ENCODE measurements at regions not wholly inside any gene's neighbourhood (a gene's known extent, or its start where the extent isn't known, plus 50 kb on each side); places are given as distances from the start of the nearest gene placed in this dataset.
A peak's percentile ranks its signal among the peaks of the same experiment; 100 is the strongest.
"Not testable (repeated sequence)": the region's sequence is repeated elsewhere in the genome, so short reads cannot be mapped to it uniquely, and the experiment has no call there.

DNA sequence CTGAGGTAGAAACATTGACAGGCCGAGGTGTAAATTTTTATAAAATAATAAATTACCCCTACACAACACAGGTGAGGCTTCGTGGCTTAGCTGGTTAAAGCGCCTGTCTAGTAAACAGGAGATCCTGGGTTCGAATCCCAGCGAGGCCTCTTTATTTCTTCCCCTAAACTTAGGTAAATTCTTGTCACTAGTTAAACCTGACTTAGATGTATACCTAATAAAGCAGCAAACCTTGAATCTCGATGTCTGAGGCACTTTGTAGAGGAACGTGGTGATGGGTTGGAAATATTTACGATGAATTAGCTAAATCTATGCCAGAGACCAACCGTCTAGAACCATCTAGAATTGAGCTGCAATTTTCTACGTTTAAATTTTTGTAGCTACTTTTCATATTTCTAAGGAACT lies 185.6 kb downstream of the OR2B2 start:
- Histone ChIP-seq H3K4me1 (ENCODE audit: control extremely low read depth in 1 of 4, control insufficient read depth in 4 of 4, insufficient read depth in 4 of 4, low read length in 3 of 4) (no peaks in the 10 kb centered on the region), H3K9me3 (ENCODE audit: control extremely low read depth in 1 of 5, control insufficient read depth in 4 of 5, insufficient read depth in 2 of 5, low read depth in 1 of 5, low read length in 4 of 5) (no peaks in the 10 kb centered on the region), H3K27me3 (replicated peaks in 2 of 5; ENCODE audit: control insufficient read depth in 4 of 5, insufficient read depth in 5 of 5, low read length in 4 of 5) (peaks cover 3 to 38% (median 17%) of the 10 kb centered on the region in 5 experiments), H3K36me3 (ENCODE audit: control insufficient read depth in 4 of 4, insufficient read depth in 4 of 4, low read length in 3 of 4) (no peaks in the 10 kb centered on the region), H3K27ac (ENCODE audit: insufficient read depth in 1 of 2, low read depth in 1 of 2, low read length in 2 of 2, poor library complexity in 1 of 2, severe bottlenecking in 2 of 2) (no peak overlapping the region), H3K4me3 (ENCODE audit: control insufficient read depth in 1 of 7, extremely low read depth in 1 of 7, insufficient read depth in 4 of 7, low read depth in 2 of 7, low read length in 6 of 7) (no peak overlapping the region)
- DNase-seq = no peak
- 82% methylated on average over 4 of the region's 10 CpGs for WGBS (ENCODE audit: insufficient coverage)
- ChIA-PET POLR2A (no interaction called here), CTCF (interaction anchor here (1.1 to 1.4 kb wide), 2 partner anchors 33 to 72 kb away, joined by 4 to 5 read pairs; no protein-coding TSS in a partner anchor)

DNA sequence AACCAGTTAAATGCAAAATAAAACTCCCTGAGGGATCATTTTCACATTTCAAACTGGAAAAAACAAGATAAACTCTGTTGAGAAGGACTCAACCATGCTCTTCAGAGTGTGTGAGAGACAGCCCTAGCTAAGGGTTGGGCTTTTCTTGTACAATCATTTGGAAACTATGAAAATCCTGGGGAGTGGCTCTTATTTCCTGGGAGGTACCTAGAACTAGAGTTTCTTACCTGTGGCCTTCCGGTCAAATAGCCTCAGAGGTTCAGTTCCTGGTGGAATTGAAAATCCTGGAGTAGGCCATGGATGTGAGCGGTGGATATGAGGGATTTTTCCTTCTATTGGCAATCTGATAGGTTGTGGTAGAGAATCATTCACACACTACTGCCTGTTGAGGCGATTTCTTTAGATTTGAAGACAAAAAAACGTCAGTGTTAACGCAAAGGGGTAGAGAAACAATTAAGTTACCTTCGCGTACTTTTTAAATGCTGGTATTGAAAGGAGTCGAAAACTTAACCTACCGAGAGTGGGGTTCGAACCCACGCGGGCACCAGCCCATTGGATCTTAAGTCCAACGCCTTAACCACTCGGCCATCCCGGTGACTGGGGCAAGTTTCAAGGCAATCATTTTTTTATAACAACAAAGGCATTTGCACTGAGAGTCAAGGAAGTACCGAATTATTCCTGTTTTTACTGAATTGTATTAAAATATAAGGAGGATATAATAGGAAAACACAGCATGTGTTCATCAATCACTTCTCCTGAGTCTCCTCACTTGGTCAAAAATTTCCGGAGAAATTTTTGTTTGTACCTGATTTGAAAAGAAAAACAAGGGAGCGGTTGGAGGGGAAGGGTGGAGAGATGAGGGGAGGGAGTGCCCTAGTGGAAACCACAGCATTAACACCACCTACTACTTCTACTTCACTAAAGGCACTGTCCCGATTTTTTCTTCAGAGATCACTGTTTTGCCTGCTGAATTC lies 191.3 kb downstream of the OR2B2 start:
- H3K4me3 ChIP-seq (ENCODE audit: control insufficient read depth in 1 of 7, extremely low read depth in 1 of 7, insufficient read depth in 4 of 7, low read depth in 2 of 7, low read length in 6 of 7) = no peak overlapping the region
- H3K27ac ChIP-seq (ENCODE audit: insufficient read depth in 1 of 2, low read depth in 1 of 2, low read length in 2 of 2, poor library complexity in 1 of 2, severe bottlenecking in 2 of 2) = no peak overlapping the region
- peak in 2 of 3 donors; percentile 19 to 30 for DNase-seq
- no peaks in the 10 kb centered on the region for H3K36me3 ChIP-seq (ENCODE audit: control insufficient read depth in 4 of 4, insufficient read depth in 4 of 4, low read length in 3 of 4)
- 65% methylated on average over 12 of the region's 19 CpGs for WGBS (ENCODE audit: insufficient coverage)
- POLR2A ChIA-PET = no interaction called here
- H3K27me3 ChIP-seq (replicated peaks in 2 of 5; ENCODE audit: control insufficient read depth in 4 of 5, insufficient read depth in 5 of 5, low read length in 4 of 5) = peaks cover 7 to 37% (median 14%) of the 10 kb centered on the region in 5 experiments
- H3K9me3 ChIP-seq (ENCODE audit: control extremely low read depth in 1 of 5, control insufficient read depth in 4 of 5, insufficient read depth in 2 of 5, low read depth in 1 of 5, low read length in 4 of 5) = no peaks in the 10 kb centered on the region
- CTCF ChIA-PET = no interaction called here
- no peaks in the 10 kb centered on the region for H3K4me1 ChIP-seq (ENCODE audit: control extremely low read depth in 1 of 4, control insufficient read depth in 4 of 4, insufficient read depth in 4 of 4, low read length in 3 of 4)

DNA sequence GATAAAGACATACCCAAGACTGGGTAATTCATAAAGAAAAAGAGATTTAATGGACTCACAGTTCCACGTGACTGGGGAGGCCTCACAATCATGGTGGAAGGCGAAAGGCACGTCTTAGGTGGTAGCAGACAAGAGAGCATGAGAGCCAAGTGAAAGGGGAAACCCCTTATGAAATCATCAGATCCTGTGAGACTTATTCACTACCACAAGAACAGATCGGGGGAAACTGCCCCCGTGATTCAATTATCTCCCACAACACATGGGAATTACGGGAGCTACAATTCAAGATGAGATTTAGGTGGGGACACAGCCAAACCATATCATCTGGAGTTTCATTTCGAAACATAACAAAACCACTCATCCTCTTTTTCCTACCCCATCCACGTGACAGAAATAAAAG lies 193.2 kb downstream of the OR2B2 start:
- H3K9me3 ChIP-seq (ENCODE audit: control extremely low read depth in 1 of 5, control insufficient read depth in 4 of 5, insufficient read depth in 2 of 5, low read depth in 1 of 5, low read length in 4 of 5); H3K4me1 ChIP-seq (ENCODE audit: control extremely low read depth in 1 of 4, control insufficient read depth in 4 of 4, insufficient read depth in 4 of 4, low read length in 3 of 4); CTCF ChIA-PET; POLR2A ChIA-PET; H3K36me3 ChIP-seq (ENCODE audit: control insufficient read depth in 4 of 4, insufficient read depth in 4 of 4, low read length in 3 of 4); H3K4me3 ChIP-seq (ENCODE audit: control insufficient read depth in 1 of 7, extremely low read depth in 1 of 7, insufficient read depth in 4 of 7, low read depth in 2 of 7, low read length in 6 of 7); H3K27ac ChIP-seq (ENCODE audit: insufficient read depth in 1 of 2, low read depth in 1 of 2, low read length in 2 of 2, poor library complexity in 1 of 2, severe bottlenecking in 2 of 2): not testable (repeated sequence)
- peaks cover 7 to 30% (median 11%) of the 10 kb centered on the region in 5 experiments for H3K27me3 ChIP-seq (replicated peaks in 2 of 5; ENCODE audit: control insufficient read depth in 4 of 5, insufficient read depth in 5 of 5, low read length in 4 of 5)
- DNase-seq = peak in 2 of 3 donors; percentile 51 to 66
- WGBS (ENCODE audit: insufficient coverage) = 50% methylated on average over 7 of the region's 8 CpGs

DNA sequence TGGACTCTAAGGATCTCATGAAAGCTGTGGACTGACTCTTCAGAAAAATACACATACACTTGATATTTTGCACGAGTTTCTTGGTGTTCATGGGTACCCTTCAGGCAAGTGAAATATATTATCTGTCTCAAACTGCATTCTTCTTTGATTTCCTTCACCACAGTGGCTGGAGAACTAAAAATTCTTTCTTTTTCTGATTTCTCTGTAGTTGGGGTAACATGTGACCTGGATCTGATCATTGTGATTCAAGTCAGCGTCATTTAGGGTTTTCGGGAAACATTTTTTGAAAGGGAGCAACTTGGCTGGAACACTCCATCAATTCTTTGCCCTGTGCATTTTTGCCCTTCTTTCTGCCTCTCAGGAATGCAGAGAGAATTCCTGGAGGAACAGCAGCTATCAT lies 205.8 kb downstream of the OR2B2 start:
- WGBS (ENCODE audit: insufficient coverage) = 100% methylated on average over 3 of the region's 3 CpGs
- Histone ChIP-seq H3K4me3 (ENCODE audit: control insufficient read depth in 1 of 7, extremely low read depth in 1 of 7, insufficient read depth in 4 of 7, low read depth in 2 of 7, low read length in 6 of 7) (no peak overlapping the region), H3K9me3 (ENCODE audit: control extremely low read depth in 1 of 5, control insufficient read depth in 4 of 5, insufficient read depth in 2 of 5, low read depth in 1 of 5, low read length in 4 of 5) (no peaks in the 10 kb centered on the region), H3K27me3 (replicated peaks in 2 of 5; ENCODE audit: control insufficient read depth in 4 of 5, insufficient read depth in 5 of 5, low read length in 4 of 5) (no peaks in the 10 kb centered on the region), H3K4me1 (ENCODE audit: control extremely low read depth in 1 of 4, control insufficient read depth in 4 of 4, insufficient read depth in 4 of 4, low read length in 3 of 4) (no peaks in the 10 kb centered on the region), H3K36me3 (ENCODE audit: control insufficient read depth in 4 of 4, insufficient read depth in 4 of 4, low read length in 3 of 4) (peaks cover 9 to 55% (median 26%) of the 10 kb centered on the region in 4 experiments), H3K27ac (ENCODE audit: insufficient read depth in 1 of 2, low read depth in 1 of 2, low read length in 2 of 2, poor library complexity in 1 of 2, severe bottlenecking in 2 of 2) (no peak overlapping the region)
- POLR2A ChIA-PET = no interaction called here
- DNase-seq = no peak
- CTCF ChIA-PET = interaction anchor here (0.6 to 1.1 kb wide), 2 partner anchors 15 to 32 kb away, joined by 3 read pairs; no protein-coding TSS in a partner anchor

DNA sequence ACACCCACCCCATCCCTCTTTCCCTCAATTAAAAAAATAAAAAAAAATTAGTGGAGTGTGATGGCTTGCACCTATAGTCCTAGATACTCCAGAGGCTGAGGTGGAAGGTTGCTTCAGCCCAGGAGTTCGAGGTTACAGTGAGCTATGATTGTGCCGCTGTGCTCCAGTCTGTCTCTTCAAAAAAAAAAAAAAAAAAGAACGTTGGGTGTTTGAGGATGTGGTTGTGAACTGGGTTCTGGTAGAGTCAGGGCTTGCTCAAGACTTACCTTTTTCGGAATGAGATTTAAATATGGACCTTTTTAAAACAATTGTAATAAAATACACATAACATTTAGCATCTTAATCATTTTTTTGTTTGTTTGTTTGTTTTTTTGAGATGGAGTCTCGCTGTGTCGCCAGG lies 211.9 kb downstream of the OR2B2 start:
- POLR2A ChIA-PET = no interaction called here
- no peak overlapping the region for H3K4me3 ChIP-seq (ENCODE audit: control insufficient read depth in 1 of 7, extremely low read depth in 1 of 7, insufficient read depth in 4 of 7, low read depth in 2 of 7, low read length in 6 of 7)

DNA sequence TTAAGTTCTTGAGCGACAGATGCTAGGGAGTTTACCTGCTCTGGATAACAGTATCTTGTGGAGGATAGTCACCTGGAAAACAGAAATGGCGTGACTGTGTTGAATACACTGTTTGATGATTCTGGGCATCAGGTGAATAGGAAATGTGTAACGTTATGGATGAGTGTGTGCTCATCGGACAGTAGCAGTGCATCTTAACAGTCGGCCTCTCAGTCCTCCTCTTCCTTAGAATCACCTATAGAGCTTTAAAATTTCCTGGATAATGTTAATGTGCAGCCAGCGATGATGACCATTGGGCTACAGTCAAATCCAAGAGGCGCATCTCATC lies 217.7 kb downstream of the OR2B2 start:
- Histone ChIP-seq H3K4me1 (ENCODE audit: control extremely low read depth in 1 of 4, control insufficient read depth in 4 of 4, insufficient read depth in 4 of 4, low read length in 3 of 4) (peaks cover 6 to 13% (median 8%) of the 10 kb centered on the region in 4 experiments), H3K36me3 (ENCODE audit: control insufficient read depth in 4 of 4, insufficient read depth in 4 of 4, low read length in 3 of 4) (no peaks in the 10 kb centered on the region), H3K4me3 (ENCODE audit: control insufficient read depth in 1 of 7, extremely low read depth in 1 of 7, insufficient read depth in 4 of 7, low read depth in 2 of 7, low read length in 6 of 7) (peak overlapping the region; percentile 78 to 95 (median 85)), H3K9me3 (ENCODE audit: control extremely low read depth in 1 of 5, control insufficient read depth in 4 of 5, insufficient read depth in 2 of 5, low read depth in 1 of 5, low read length in 4 of 5) (no peaks in the 10 kb centered on the region), H3K27me3 (replicated peaks in 2 of 5; ENCODE audit: control insufficient read depth in 4 of 5, insufficient read depth in 5 of 5, low read length in 4 of 5) (peaks cover 0 to 4% (median 0%) of the 10 kb centered on the region in 5 experiments), H3K27ac (ENCODE audit: insufficient read depth in 1 of 2, low read depth in 1 of 2, low read length in 2 of 2, poor library complexity in 1 of 2, severe bottlenecking in 2 of 2) (peak overlapping the region in 1 of 2 experiments; percentile 84)
- ChIA-PET POLR2A (no interaction called here), CTCF (interaction anchor here (1.2 to 1.8 kb wide), 3 partner anchors 9 to 506 kb away, joined by 3 to 5 read pairs (median 3); no protein-coding TSS in a partner anchor)
- WGBS (ENCODE audit: insufficient coverage) = 50% methylated on average over 6 of the region's 7 CpGs
- no peak for DNase-seq

More for the DNA sequence above, 211.9 kb downstream of the OR2B2 start:
- Histone ChIP-seq H3K27me3 (replicated peaks in 2 of 5; ENCODE audit: control insufficient read depth in 4 of 5, insufficient read depth in 5 of 5, low read length in 4 of 5) (no peaks in the 10 kb centered on the region), H3K36me3 (ENCODE audit: control insufficient read depth in 4 of 4, insufficient read depth in 4 of 4, low read length in 3 of 4) (peaks cover 10 to 29% (median 17%) of the 10 kb centered on the region in 4 experiments), H3K27ac (ENCODE audit: insufficient read depth in 1 of 2, low read depth in 1 of 2, low read length in 2 of 2, poor library complexity in 1 of 2, severe bottlenecking in 2 of 2) (no peak overlapping the region), H3K9me3 (ENCODE audit: control extremely low read depth in 1 of 5, control insufficient read depth in 4 of 5, insufficient read depth in 2 of 5, low read depth in 1 of 5, low read length in 4 of 5) (no peaks in the 10 kb centered on the region), H3K4me1 (ENCODE audit: control extremely low read depth in 1 of 4, control insufficient read depth in 4 of 4, insufficient read depth in 4 of 4, low read length in 3 of 4) (no peaks in the 10 kb centered on the region)
- CTCF ChIA-PET = interaction anchor here (1.1 kb wide), 1 partner anchor 30 kb away, joined by 3 read pairs; no protein-coding TSS in a partner anchor
- no CpG with 5 or more reads among the region's 6 CpGs for WGBS (ENCODE audit: insufficient coverage)
- no peak for DNase-seq

Data from common myeloid progenitor, CD34-positive (primary cell).